RWPE2 (cell line): ENCODE measurements at regions not wholly inside any gene's neighbourhood (a gene's known extent, or its start where the extent isn't known, plus 50 kb on each side); places are given as distances from the start of the nearest gene placed in this dataset.
"Not testable (repeated sequence)": the region's sequence is repeated elsewhere in the genome, so short reads cannot be mapped to it uniquely, and the experiment has no call there.

Experiments
- ATAC-seq: fragments of 200-7000 bp; cut with Tn5 transposase; 3 replicates; pipeline ENCODE4 v1.9.1; 2021; ENCODE audit warnings: low read depth
- DNase-seq: peaks from one replicate; pipeline ENCODE4 v3.0.0-alpha.2; 2020; ENCODE audit warnings: low spot score
- H3K27ac ChIP-seq: fragments of 450-650 bp; 2 replicates; pipeline ENCODE4 v1.5.1; 2017; ENCODE audit warnings: mild to moderate bottlenecking; ENCODE audit not compliant: poor library complexity, severe bottlenecking
- H3K27me3 ChIP-seq: fragments of 250-450 bp; sonication (Bioruptor Pico); 2 replicates; pipeline ENCODE4 v1.5.1; 2021; ENCODE audit warnings: mild to moderate bottlenecking, moderate library complexity; ENCODE audit not compliant: insufficient read depth, poor library complexity, severe bottlenecking
- H3K36me3 ChIP-seq: fragments of 250-450 bp; sonication (Bioruptor Pico); 2 replicates; pipeline ENCODE4 v1.5.1; 2020; ENCODE audit warnings: low read depth, mild to moderate bottlenecking, moderate library complexity
- H3K4me1 ChIP-seq: fragments of 250-450 bp; sonication (Bioruptor Pico); 2 replicates; pipeline ENCODE4 v1.5.1; 2021; ENCODE audit warnings: mild to moderate bottlenecking, moderate library complexity; ENCODE audit not compliant: insufficient read depth, poor library complexity, severe bottlenecking
- H3K4me3 ChIP-seq: fragments of 250-450 bp; sonication (Bioruptor Pico); 2 replicates; pipeline ENCODE4 v1.5.1; 2021; ENCODE audit warnings: mild to moderate bottlenecking, moderate library complexity; ENCODE audit not compliant: severe bottlenecking
- H3K9me3 ChIP-seq: fragments of 250-450 bp; sonication (Bioruptor Pico); 2 replicates; pipeline ENCODE4 v1.5.1; 2021; ENCODE audit warnings: mild to moderate bottlenecking, moderate library complexity; ENCODE audit not compliant: severe bottlenecking
- TF ChIP-seq, protein P1 (sequence below): fragments of 450-650 bp; IDR thresholded peaks from one replicate; pipeline ENCODE4 v1.5.1; 2017; ENCODE audit warnings: mild to moderate bottlenecking, moderate library complexity; ENCODE audit not compliant: poor library complexity, severe bottlenecking

DNA sequence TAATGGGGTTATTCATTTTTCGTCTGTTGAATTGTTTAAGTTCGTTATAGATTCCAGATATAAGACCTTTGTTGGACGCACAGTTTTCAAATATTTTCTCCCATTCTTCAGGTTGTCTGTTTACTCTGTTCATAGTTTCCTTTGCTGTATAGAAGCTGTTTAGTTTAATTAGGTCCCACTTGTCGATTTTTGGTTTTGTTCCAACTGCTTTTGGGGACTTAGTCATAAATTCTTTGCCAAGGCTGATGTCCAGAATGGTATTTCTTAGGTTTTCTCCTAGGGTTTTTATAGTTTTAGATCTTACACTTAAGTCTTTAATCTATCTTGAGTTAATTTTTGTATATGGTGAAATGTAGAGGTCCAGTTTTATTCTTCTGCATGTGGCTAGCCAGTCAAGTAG, 58.9 kb upstream of the ZNF280D start:
- ATAC-seq: no peak

DNA sequence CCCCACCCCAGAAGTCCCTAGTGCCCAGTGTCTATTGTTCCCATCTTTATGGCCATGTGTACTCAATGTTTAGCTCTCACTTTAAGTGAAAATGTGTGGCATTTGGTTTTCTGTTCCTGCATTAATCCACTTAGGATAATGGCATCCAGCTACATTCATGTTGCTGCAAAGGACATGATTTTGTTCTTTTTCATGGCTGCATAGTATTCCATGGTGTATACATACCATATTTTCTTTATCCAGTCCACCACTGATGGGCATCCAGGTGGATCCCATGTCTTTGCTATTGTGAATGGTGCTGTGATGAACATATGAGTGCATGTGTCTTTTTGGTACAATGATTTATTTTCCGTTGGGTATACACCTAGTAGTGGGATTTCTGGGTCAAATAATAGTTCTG, 58.2 kb upstream of the ZNF280D start:
- H3K36me3 ChIP-seq: not testable (repeated sequence)

More for the DNA sequence above, 58.9 kb upstream of the ZNF280D start:
- no peak overlapping the region for H3K27ac ChIP-seq
- TF ChIP-seq, protein P1, sequence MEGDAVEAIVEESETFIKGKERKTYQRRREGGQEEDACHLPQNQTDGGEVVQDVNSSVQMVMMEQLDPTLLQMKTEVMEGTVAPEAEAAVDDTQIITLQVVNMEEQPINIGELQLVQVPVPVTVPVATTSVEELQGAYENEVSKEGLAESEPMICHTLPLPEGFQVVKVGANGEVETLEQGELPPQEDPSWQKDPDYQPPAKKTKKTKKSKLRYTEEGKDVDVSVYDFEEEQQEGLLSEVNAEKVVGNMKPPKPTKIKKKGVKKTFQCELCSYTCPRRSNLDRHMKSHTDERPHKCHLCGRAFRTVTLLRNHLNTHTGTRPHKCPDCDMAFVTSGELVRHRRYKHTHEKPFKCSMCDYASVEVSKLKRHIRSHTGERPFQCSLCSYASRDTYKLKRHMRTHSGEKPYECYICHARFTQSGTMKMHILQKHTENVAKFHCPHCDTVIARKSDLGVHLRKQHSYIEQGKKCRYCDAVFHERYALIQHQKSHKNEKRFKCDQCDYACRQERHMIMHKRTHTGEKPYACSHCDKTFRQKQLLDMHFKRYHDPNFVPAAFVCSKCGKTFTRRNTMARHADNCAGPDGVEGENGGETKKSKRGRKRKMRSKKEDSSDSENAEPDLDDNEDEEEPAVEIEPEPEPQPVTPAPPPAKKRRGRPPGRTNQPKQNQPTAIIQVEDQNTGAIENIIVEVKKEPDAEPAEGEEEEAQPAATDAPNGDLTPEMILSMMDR: no peak
- no peak overlapping the region for H3K4me3 ChIP-seq
- no peak for DNase-seq
- H3K9me3 ChIP-seq: peaks cover 6% of the 10 kb centered on the region
- H3K36me3 ChIP-seq: no peaks in the 10 kb centered on the region
- no peaks in the 10 kb centered on the region for H3K27me3 ChIP-seq
- no peaks in the 10 kb centered on the region for H3K4me1 ChIP-seq

DNA sequence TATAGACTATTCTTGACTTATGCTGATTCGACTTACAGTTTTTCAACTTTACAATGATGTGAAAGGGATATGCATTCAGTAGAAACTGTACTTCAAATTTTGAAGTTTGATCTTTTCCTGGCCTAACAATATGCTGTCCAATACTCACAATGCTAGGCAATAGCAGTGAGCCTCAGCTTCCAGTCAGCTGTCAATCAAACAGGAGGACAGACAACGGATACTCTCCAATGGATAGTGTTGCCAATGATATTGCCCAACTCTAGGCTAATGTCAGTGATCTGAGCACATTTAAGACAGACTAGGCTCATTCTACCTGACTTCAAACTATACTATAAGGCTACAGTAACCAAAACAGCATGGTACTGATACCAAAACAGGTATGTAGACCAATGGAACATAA, 55.0 kb upstream of the ZNF280D start:
- Histone ChIP-seq H3K36me3 (no peaks in the 10 kb centered on the region), H3K4me3 (no peak overlapping the region), H3K27me3 (no peaks in the 10 kb centered on the region), H3K9me3 (peaks cover 6% of the 10 kb centered on the region), H3K4me1 (no peaks in the 10 kb centered on the region), H3K27ac (no peak overlapping the region)
- ATAC-seq (no peak), DNase-seq (no peak)
- TF ChIP-seq, protein P1: no peak

More for the DNA sequence above, 58.2 kb upstream of the ZNF280D start:
- not testable (repeated sequence) for DNase-seq, H3K27ac ChIP-seq, H3K27me3 ChIP-seq, ATAC-seq, H3K9me3 ChIP-seq, H3K4me1 ChIP-seq, H3K4me3 ChIP-seq

DNA sequence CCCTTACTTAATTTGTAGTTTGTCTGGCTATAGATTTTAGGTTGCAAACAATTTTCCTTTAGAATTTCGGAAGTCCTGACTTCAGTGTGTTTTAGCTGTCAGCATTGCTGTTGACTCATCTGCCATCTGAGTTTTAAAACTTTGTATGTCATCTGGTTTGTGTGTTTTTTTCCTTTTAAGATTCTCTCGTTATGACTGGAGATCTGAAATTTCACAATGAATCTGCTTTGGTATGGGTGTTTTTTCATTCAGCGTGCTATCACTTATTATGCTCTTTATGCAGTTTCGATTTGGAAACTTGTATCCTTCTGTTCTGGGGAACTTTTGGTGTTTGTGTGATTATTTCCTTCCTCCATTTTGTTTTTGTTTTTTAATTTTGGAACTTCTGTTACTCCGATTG, 53.7 kb upstream of the ZNF280D start:
- no peaks in the 10 kb centered on the region for H3K27me3 ChIP-seq
- H3K27ac ChIP-seq: no peak overlapping the region
- no peak overlapping the region for H3K4me3 ChIP-seq
- TF ChIP-seq, protein P1: no peak
- ATAC-seq (no peak), DNase-seq (no peak)
- peaks cover 5% of the 10 kb centered on the region for H3K9me3 ChIP-seq
- H3K36me3 ChIP-seq: no peaks in the 10 kb centered on the region
- no peaks in the 10 kb centered on the region for H3K4me1 ChIP-seq

DNA sequence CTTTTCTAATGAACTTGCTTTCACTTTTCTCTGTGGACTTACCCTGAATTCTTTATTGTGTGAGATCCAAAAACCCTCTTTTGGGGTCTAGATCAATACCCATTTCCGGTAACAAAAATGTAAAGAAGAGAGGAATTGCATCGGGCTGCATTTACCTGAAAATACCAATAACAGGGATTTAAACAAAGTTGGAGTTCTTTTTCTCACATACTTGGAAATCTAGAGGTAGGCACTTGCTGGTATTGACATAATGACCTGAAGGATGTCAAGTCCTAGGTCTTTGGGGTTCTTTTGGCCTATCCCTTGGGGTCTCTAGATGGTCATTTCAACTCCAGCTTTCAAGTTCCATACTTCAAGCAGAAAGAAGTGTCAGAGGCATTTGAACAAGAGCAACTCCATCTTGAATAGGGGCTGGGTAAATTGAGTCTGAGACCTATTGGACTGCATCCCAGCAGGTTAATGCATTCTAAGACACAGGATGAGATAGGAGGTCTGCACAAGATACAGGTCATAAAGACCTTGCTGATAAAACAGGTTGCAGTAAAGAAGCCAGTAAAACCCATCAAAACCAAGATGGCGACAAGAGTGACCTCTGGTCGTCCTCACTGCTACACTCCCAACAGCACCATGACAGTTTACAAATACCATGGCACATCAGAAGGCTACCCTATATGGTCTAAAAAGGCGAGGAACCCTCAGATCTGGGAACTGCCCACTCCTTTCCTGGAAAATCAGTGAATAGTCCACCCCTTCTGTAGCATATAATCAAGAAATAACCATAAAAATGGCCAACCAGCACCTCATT, 50.8 kb upstream of the ZNF280D start:
- Histone ChIP-seq H3K4me3 (no peak overlapping the region), H3K9me3 (no peaks in the 10 kb centered on the region), H3K27me3 (no peaks in the 10 kb centered on the region), H3K27ac (no peak overlapping the region), H3K36me3 (no peaks in the 10 kb centered on the region), H3K4me1 (no peaks in the 10 kb centered on the region)
- DNase-seq (no peak), ATAC-seq (no peak)
- TF ChIP-seq, protein P1: no peak
